Neural cell (in vitro differentiated cells): ENCODE measurements at regions not wholly inside any gene's neighbourhood (a gene's known extent, or its start where the extent isn't known, plus 50 kb on each side); places are given as distances from the start of the nearest gene placed in this dataset.

Experiments
- H2AFZ ChIP-seq: fragments of 200-600, 300-800 bp; sonication (generic), shearing (Covaris generic); 2 replicates; pipeline ENCODE4 v1.6.0; 2014; ENCODE audit warnings: low read depth, mild to moderate bottlenecking, antibody characterized with exemption, low read length, moderate library complexity
- H3F3A ChIP-seq: fragments of 200-600 bp; shearing (Covaris generic); 2 replicates; pipeline ENCODE4 v1.6.1; 2016; ENCODE audit warnings: mild to moderate bottlenecking, moderate library complexity, mixed read lengths, antibody characterized with exemption, low read length; ENCODE audit not compliant: insufficient read depth, poor library complexity, severe bottlenecking
- H3K27ac ChIP-seq: fragments of 200-600, 300-800 bp; sonication (generic), shearing (Covaris generic); 2 replicates; pipeline ENCODE4 v1.5.1; 2014; ENCODE audit warnings: mild to moderate bottlenecking, low read length, moderate library complexity
- H3K27me3 ChIP-seq: fragments of 300-800, 200-600 bp; sonication (generic), shearing (Covaris generic); 2 replicates; pipeline ENCODE4 v1.6.0; 2014; ENCODE audit warnings: mild to moderate bottlenecking, low read depth, low read length, moderate library complexity; ENCODE audit not compliant: insufficient read depth
- H3K36me3 ChIP-seq: fragments of 300-800, 200-600 bp; sonication (generic), shearing (Covaris generic); 2 replicates; pipeline ENCODE4 v1.5.1; 2014; ENCODE audit warnings: mild to moderate bottlenecking, antibody characterized with exemption, low read length, moderate library complexity; ENCODE audit not compliant: insufficient read depth
- H3K4me2 ChIP-seq: fragments of 300-800, 200-600 bp; sonication (generic), shearing (Covaris generic); 2 replicates; pipeline ENCODE4 v1.6.0; 2014; ENCODE audit warnings: mild to moderate bottlenecking, low read length
- H3K4me3 ChIP-seq: fragments of 300-800, 200-600 bp; sonication (generic), shearing (Covaris generic); 2 replicates; pipeline ENCODE4 v1.5.1; 2014; ENCODE audit warnings: mild to moderate bottlenecking, low read length, moderate library complexity
- H3K79me2 ChIP-seq: fragments of 200-600 bp; shearing (Covaris generic); replicated peaks from 2 replicates; pipeline ENCODE4 v1.6.0; 2014; ENCODE audit warnings: mild to moderate bottlenecking, low read length, moderate library complexity; ENCODE audit not compliant: insufficient read depth
- H3K9ac ChIP-seq: fragments of 300-800, 200-600 bp; sonication (generic), shearing (Covaris generic); 2 replicates; pipeline ENCODE4 v1.6.1; 2016; ENCODE audit warnings: mild to moderate bottlenecking, low read length, mixed read lengths
- H3K9me2 ChIP-seq: fragments of 200-600 bp; shearing (Covaris generic); 2 replicates; pipeline ENCODE4 v1.6.1; 2016; ENCODE audit warnings: mild to moderate bottlenecking, low read length, mixed read lengths; ENCODE audit not compliant: insufficient read depth
- H3K9me3 ChIP-seq: fragments of 200-600, 300-800 bp; sonication (generic), shearing (Covaris generic); 2 replicates; pipeline ENCODE4 v1.6.1; 2016; ENCODE audit warnings: mild to moderate bottlenecking, mixed run types, low read length, moderate library complexity, mixed read lengths
- H4K20me1 ChIP-seq: fragments of 200-600 bp; shearing (Covaris generic); 2 replicates; pipeline ENCODE4 v1.6.1; 2016; ENCODE audit warnings: mild to moderate bottlenecking, mixed run types; ENCODE audit not compliant: insufficient read depth
- CTCF ChIP-seq: fragments of 450-650 bp; IDR thresholded peaks from 2 replicates; pipeline ENCODE4 v1.5.1; 2014; ENCODE audit warnings: antibody characterized with exemption, mild to moderate bottlenecking, moderate library complexity; ENCODE audit not compliant: poor library complexity, severe bottlenecking
- EP300 ChIP-seq: fragments of 450-650 bp; conservative IDR thresholded peaks from 2 replicates; pipeline ENCODE4 v1.6.1; 2014; ENCODE audit warnings: antibody characterized with exemption, mild to moderate bottlenecking, moderate library complexity; ENCODE audit not compliant: poor library complexity, severe bottlenecking
- EZH2 ChIP-seq: fragments of 200-600, 300-800 bp; shearing (Covaris generic), sonication (generic); IDR thresholded peaks from 2 replicates; pipeline ENCODE4 v1.6.1; 2014; ENCODE audit warnings: antibody characterized with exemption, low read length, borderline replicate concordance, mild to moderate bottlenecking; ENCODE audit not compliant: insufficient read depth, poor library complexity, severe bottlenecking
- MXI1 ChIP-seq: fragments of 450-650 bp; conservative IDR thresholded peaks from 2 replicates; pipeline ENCODE4 v1.6.1; 2014; ENCODE audit warnings: antibody characterized with exemption, mild to moderate bottlenecking; ENCODE audit not compliant: poor library complexity, severe bottlenecking
- POLR2AphosphoS5 ChIP-seq: IDR thresholded peaks from 2 replicates; pipeline ENCODE4 v1.6.1; 2012
- RAD21 ChIP-seq: fragments of 450-650 bp; conservative IDR thresholded peaks from 2 replicates; pipeline ENCODE4 v1.6.1; 2014; ENCODE audit warnings: antibody characterized with exemption, mild to moderate bottlenecking, moderate library complexity
- REST ChIP-seq: IDR thresholded peaks from 2 replicates; pipeline ENCODE4 v1.6.1; 2012; ENCODE audit warnings: borderline replicate concordance
- SMC3 ChIP-seq: fragments of 450-650 bp; conservative IDR thresholded peaks from 2 replicates; pipeline ENCODE4 v1.6.1; 2014; ENCODE audit warnings: antibody characterized with exemption, mild to moderate bottlenecking, moderate library complexity; ENCODE audit not compliant: poor library complexity
- TAF1 ChIP-seq: IDR thresholded peaks from 2 replicates; pipeline ENCODE4 v1.6.1; 2012; ENCODE audit warnings: low read depth

GRCh38 chr6:84459401-84459800 lies 232.0 kb upstream of the CEP162 start:
- H3K9me2 ChIP-seq = no peaks in the 10 kb centered on the region
- H3K27me3 ChIP-seq = no peaks in the 10 kb centered on the region
- H3K9me3 ChIP-seq = no peaks in the 10 kb centered on the region
- no peak overlapping the region for H3K9ac ChIP-seq
- H3F3A ChIP-seq = no peaks in the 10 kb centered on the region
- no peak overlapping the region for H2AFZ ChIP-seq
- H4K20me1 ChIP-seq = no peaks in the 10 kb centered on the region
- no peak overlapping the region for H3K4me3 ChIP-seq
- no peak overlapping the region for H3K27ac ChIP-seq
- TF ChIP-seq EP300 (no peak), REST (no peak), SMC3 (no peak), MXI1 (no peak), EZH2 (no peak), CTCF (no peak), RAD21 (no peak), TAF1 (no peak), POLR2AphosphoS5 (no peak)
- H3K79me2 ChIP-seq = no peaks in the 10 kb centered on the region
- H3K36me3 ChIP-seq = no peaks in the 10 kb centered on the region
- H3K4me2 ChIP-seq = no peak overlapping the region

- H3K9me3 ChIP-seq = no peaks in the 10 kb centered on the region
- no peak for TF ChIP-seq SMC3
- TF ChIP-seq RAD21 = no peak
- no peak for TF ChIP-seq MXI1
- TF ChIP-seq TAF1 = no peak
- TF ChIP-seq EZH2 = no peak
- TF ChIP-seq EP300 = no peak
- no peak for TF ChIP-seq POLR2AphosphoS5
- no peak for TF ChIP-seq CTCF
- no peak for TF ChIP-seq REST
Measured at GRCh38 chr6:84458271-84458670, 230.8 kb upstream of the CEP162 start.

More at GRCh38 chr6:84458271-84458670, 230.8 kb upstream of the CEP162 start:
- Histone ChIP-seq H3K36me3 (no peaks in the 10 kb centered on the region), H3F3A (no peaks in the 10 kb centered on the region), H3K4me3 (no peak overlapping the region), H3K79me2 (no peaks in the 10 kb centered on the region), H3K27ac (no peak overlapping the region), H4K20me1 (no peaks in the 10 kb centered on the region), H3K9me2 (no peaks in the 10 kb centered on the region), H3K27me3 (no peaks in the 10 kb centered on the region), H2AFZ (no peak overlapping the region), H3K4me2 (no peak overlapping the region), H3K9ac (no peak overlapping the region)
